H1 (cell line): ENCODE measurements at regions not wholly inside any gene's neighbourhood (a gene's known extent, or its start where the extent isn't known, plus 50 kb on each side); places are given as distances from the start of the nearest gene placed in this dataset.

ENCODE experiments used
- CTCF ChIA-PET: fragments of 300-600 bp; sonication (Branson Sonifier 250); formaldehyde crosslinking; loops from one replicate; lab custom pipeline; 2021; ENCODE audit not compliant: partially characterized antibody; lab: Charles Lee
- POLR2A ChIA-PET: fragments of 300-600 bp; sonication (Branson Sonifier 250); formaldehyde crosslinking; loops from one replicate; lab custom pipeline; 2021; ENCODE audit warnings: inconsistent platforms; ENCODE audit not compliant: partially characterized antibody; lab: Charles Lee
- DNase-seq, 2 experiments: peaks; one replicate each; pipeline versions ENCODE4 v3.0.0 to v3.0.0-alpha.2; 2010 to 2022; ENCODE audit warnings: low spot score in 2 of 2, low read depth in 1 of 2, mixed read lengths in 1 of 2
- FAIRE-seq: peaks from 2 replicates; lab custom pipeline; 2011; peaks lifted over from hg19 to GRCh38; lab: Jason Lieb, UNC
- H2AFZ ChIP-seq: 2 replicates; pipeline ENCODE4 v1.8.1; 2012; ENCODE audit warnings: low read length, inconsistent platforms
- H2AK5ac ChIP-seq: 2 replicates; pipeline ENCODE4 v1.6.1; 2013; ENCODE audit warnings: low read depth, low read length
- H2BK120ac ChIP-seq: replicated peaks from 2 replicates; pipeline ENCODE3; 2013; ENCODE audit warnings: low read depth, low read length, inconsistent platforms
- H2BK12ac ChIP-seq: 2 replicates; pipeline ENCODE4 v1.6.1; 2013; ENCODE audit warnings: low read depth, low read length
- H2BK15ac ChIP-seq: 2 replicates; pipeline ENCODE4 v1.6.1; 2013; ENCODE audit warnings: low read length
- H2BK20ac ChIP-seq: 2 replicates; pipeline ENCODE4 v1.6.1; 2013; ENCODE audit warnings: low read length
- H2BK5ac ChIP-seq: 2 replicates; pipeline ENCODE4 v1.6.1; 2013; ENCODE audit warnings: low read depth, low read length
- H3K14ac ChIP-seq: 2 replicates; pipeline ENCODE4 v1.6.1; 2013; ENCODE audit warnings: inconsistent platforms; ENCODE audit not compliant: insufficient read length
- H3K18ac ChIP-seq: 2 replicates; pipeline ENCODE4 v1.6.1; 2013; ENCODE audit warnings: low read length; ENCODE audit errors: extremely low read depth
- H3K23ac ChIP-seq: 2 replicates; pipeline ENCODE4 v1.6.1; 2013; ENCODE audit warnings: inconsistent platforms; ENCODE audit not compliant: insufficient read length
- H3K23me2 ChIP-seq: 2 replicates; pipeline ENCODE4 v1.6.1; 2013; ENCODE audit warnings: low read depth, low read length
- H3K27ac ChIP-seq: 2 replicates; pipeline ENCODE4 v1.6.1; 2011; ENCODE audit warnings: low read depth, low read length, inconsistent platforms
- H3K27me3 ChIP-seq, 4 experiments: replicated peaks in 1 of 4; 1 replicate in 1 of 4; 2 replicates in 3 of 4; pipeline versions ENCODE4 v1.6.1 to v1.8.1; 2011 to 2013; ENCODE audit warnings: low read length in 3 of 4, mild to moderate bottlenecking in 3 of 4, inconsistent platforms in 2 of 4, mixed read lengths in 2 of 4, moderate library complexity in 1 of 4; ENCODE audit not compliant: control insufficient read depth in 3 of 4, insufficient read depth in 3 of 4; ENCODE audit errors: extremely low read depth in 1 of 4
- H3K36me3 ChIP-seq, 4 experiments: 2 replicates each; pipeline versions ENCODE4 v1.6.1 to v1.8.1; 2011 to 2013; ENCODE audit warnings: mild to moderate bottlenecking in 4 of 4, low read length in 3 of 4, moderate library complexity in 2 of 4, control low read depth in 1 of 4, inconsistent platforms in 1 of 4; ENCODE audit not compliant: insufficient read depth in 4 of 4, control insufficient read depth in 2 of 4
- H3K4ac ChIP-seq: replicated peaks from 2 replicates; pipeline ENCODE3; 2013; ENCODE audit warnings: low read length, low read depth, mixed read lengths, inconsistent platforms; ENCODE audit not compliant: insufficient read length
- H3K4me1 ChIP-seq, 4 experiments: replicated peaks in 1 of 4; 1 replicate in 1 of 4; 2 replicates in 3 of 4; pipeline versions ENCODE4 v1.6.1 to v1.8.1; 2011 to 2013; ENCODE audit warnings: low read length in 3 of 4, inconsistent platforms in 2 of 4, mixed read lengths in 1 of 4; ENCODE audit not compliant: insufficient read depth in 4 of 4, control insufficient read depth in 3 of 4
- H3K4me2 ChIP-seq, 2 experiments: 2 replicates each; pipeline versions ENCODE4 v1.6.1 to v1.8.1; 2011 to 2013; ENCODE audit warnings: low read depth in 2 of 2, low read length in 2 of 2, control low read depth in 1 of 2, inconsistent platforms in 1 of 2, mild to moderate bottlenecking in 1 of 2; ENCODE audit not compliant: insufficient read depth in 1 of 2
- H3K4me3 ChIP-seq, 4 experiments: fragments of 200-600, 300-600 bp in 1 of 4; sonication (generic), shearing (Covaris generic), sonication (Bioruptor Twin) in 1 of 4; 2 replicates each; pipeline versions ENCODE4 v1.5.1 to v1.8.1; 2011 to 2016; ENCODE audit warnings: low read length in 4 of 4, low read depth in 3 of 4, control low read depth in 2 of 4, inconsistent platforms in 2 of 4, mild to moderate bottlenecking in 2 of 4, mixed read lengths in 1 of 4, moderate library complexity in 1 of 4; ENCODE audit not compliant: insufficient read depth in 2 of 4; ENCODE audit errors: extremely low read depth in 1 of 4
- H3K56ac ChIP-seq: replicated peaks from 2 replicates; pipeline ENCODE3; 2013; ENCODE audit warnings: low read depth, mild to moderate bottlenecking, mixed read lengths, low read length, inconsistent platforms; ENCODE audit not compliant: insufficient read length
- H3K79me1 ChIP-seq: 2 replicates; pipeline ENCODE4 v1.6.1; 2013; ENCODE audit warnings: low read depth, low read length, control low read depth
- H3K79me2 ChIP-seq, 2 experiments: 2 replicates each; pipeline versions ENCODE4 v1.6.1 to v1.8.1; 2012 to 2013; ENCODE audit warnings: low read length in 2 of 2, mild to moderate bottlenecking in 2 of 2, inconsistent platforms in 1 of 2; ENCODE audit not compliant: insufficient read depth in 2 of 2, control insufficient read depth in 1 of 2
- H3K9ac ChIP-seq, 4 experiments: replicated peaks in 1 of 4; 1 replicate in 1 of 4; 2 replicates in 3 of 4; pipeline versions ENCODE4 v1.6.1 to v1.8.1; 2011 to 2013; ENCODE audit warnings: low read depth in 3 of 4, low read length in 3 of 4, control low read depth in 2 of 4, mild to moderate bottlenecking in 2 of 4, moderate library complexity in 2 of 4, inconsistent platforms in 1 of 4; ENCODE audit errors: extremely low read depth in 1 of 4
- H3K9me3 ChIP-seq, 2 experiments: 2 replicates each; pipeline versions ENCODE4 v1.6.1 to v1.8.1; 2012 to 2013; ENCODE audit warnings: mild to moderate bottlenecking in 2 of 2, moderate library complexity in 2 of 2, control low read depth in 1 of 2, inconsistent platforms in 1 of 2, low read depth in 1 of 2, low read length in 1 of 2, mixed read lengths in 1 of 2; ENCODE audit not compliant: insufficient read depth in 2 of 2
- H4K20me1 ChIP-seq, 2 experiments: replicated peaks in 1 of 2; 2 replicates each; pipeline versions ENCODE3 to v1.8.1; 2011 to 2013; ENCODE audit warnings: inconsistent platforms in 2 of 2, low read length in 2 of 2, mild to moderate bottlenecking in 1 of 2; ENCODE audit not compliant: insufficient read depth in 2 of 2, control insufficient read depth in 1 of 2
- H4K5ac ChIP-seq: 2 replicates; pipeline ENCODE4 v1.6.1; 2013; ENCODE audit warnings: low read length, low read depth, mixed read lengths, inconsistent platforms; ENCODE audit not compliant: insufficient read length
- H4K8ac ChIP-seq: 2 replicates; pipeline ENCODE4 v1.8.0; 2013; ENCODE audit warnings: mild to moderate bottlenecking, moderate library complexity, low read length, inconsistent platforms; ENCODE audit not compliant: insufficient read depth; ENCODE audit errors: extremely low read depth
- H4K91ac ChIP-seq: replicated peaks from 2 replicates; pipeline ENCODE3; 2013; ENCODE audit warnings: low read length, mixed read lengths, inconsistent platforms; ENCODE audit not compliant: insufficient read length
- BACH1 ChIP-seq: IDR thresholded peaks from 2 replicates; pipeline ENCODE4 v1.6.1; 2012; ENCODE audit warnings: low read length, improper control_type of control experiment
- BRCA1 ChIP-seq: IDR thresholded peaks from 2 replicates; pipeline ENCODE4 v1.6.1; 2012; ENCODE audit warnings: low read depth, low read length, improper control_type of control experiment
- CBX5 ChIP-seq: fragments of 300-800, 300-1000 bp; sonication (generic); IDR thresholded peaks from 2 replicates; pipeline ENCODE4 v1.7.1; 2016; ENCODE audit warnings: antibody characterized with exemption, low read length, low read depth
- CTBP2 ChIP-seq: IDR thresholded peaks from 2 replicates; pipeline ENCODE4 v1.7.0; 2011; ENCODE audit warnings: borderline replicate concordance, mild to moderate bottlenecking, moderate library complexity, mixed read lengths, low read length; ENCODE audit not compliant: insufficient read depth, insufficient read length
- EP300 ChIP-seq, 2 experiments: IDR thresholded peaks; 1 replicate in 1 of 2; 2 replicates in 1 of 2; pipeline ENCODE4 v1.6.1; 2011 to 2012; ENCODE audit warnings: low read depth in 2 of 2, low read length in 2 of 2, mild to moderate bottlenecking in 2 of 2, borderline replicate concordance in 1 of 2, inconsistent platforms in 1 of 2, moderate library complexity in 1 of 2
- EZH2 ChIP-seq: fragments of 200-600 bp; sonication (generic); IDR thresholded peaks from 2 replicates; pipeline ENCODE4 v1.7.1; 2012; ENCODE audit warnings: low read depth, mild to moderate bottlenecking, moderate library complexity, low read length, inconsistent platforms; ENCODE audit not compliant: severe bottlenecking
- HDAC6 ChIP-seq: IDR thresholded peaks from one replicate; pipeline ENCODE4 v1.7.1; 2012; ENCODE audit warnings: low read depth, mild to moderate bottlenecking, inconsistent platforms, low read length, moderate library complexity
- JUND ChIP-seq: IDR thresholded peaks from 2 replicates; pipeline ENCODE4 v1.6.1; 2011; ENCODE audit warnings: mild to moderate bottlenecking, improper control_type of control experiment, low read length
- KDM5A ChIP-seq: fragments of 200-600 bp; IDR thresholded peaks from 2 replicates; pipeline ENCODE4 v1.7.1; 2012; ENCODE audit warnings: mild to moderate bottlenecking, low read length, inconsistent platforms, mixed read lengths
- RAD21 ChIP-seq, 2 experiments: IDR thresholded peaks in 1 of 2; conservative IDR thresholded peaks in 1 of 2; 2 replicates each; pipeline ENCODE4 v1.6.1; 2011; ENCODE audit warnings: low read depth in 2 of 2, low read length in 2 of 2, improper control_type of control experiment in 1 of 2, inconsistent platforms in 1 of 2, mild to moderate bottlenecking in 1 of 2, moderate library complexity in 1 of 2
- SIN3A ChIP-seq, 2 experiments: IDR thresholded peaks in 1 of 2; conservative IDR thresholded peaks in 1 of 2; 2 replicates each; pipeline ENCODE4 v1.6.1; 2011 to 2012; ENCODE audit warnings: low read length in 2 of 2, improper control_type of control experiment in 1 of 2, low read depth in 1 of 2, mild to moderate bottlenecking in 1 of 2
- SP1 ChIP-seq: IDR thresholded peaks from 2 replicates; pipeline ENCODE4 v1.6.1; 2011; ENCODE audit warnings: low read depth, low read length
- SP2 ChIP-seq: IDR thresholded peaks from 2 replicates; pipeline ENCODE4 v1.6.1; 2012; ENCODE audit warnings: mild to moderate bottlenecking, low read length, inconsistent platforms
- SUZ12 ChIP-seq: fragments of 200-600 bp; sonication (generic); IDR thresholded peaks from 2 replicates; pipeline ENCODE4 v1.6.1; 2012; ENCODE audit warnings: mild to moderate bottlenecking, inconsistent platforms, low read length, moderate library complexity, mixed read lengths
- WGBS, 2 experiments: shearing (Covaris generic) in 1 of 2; methylation state at CpG; one replicate each; pipeline versions ENCODE4 v1.1.6 to v1.1.7; 2013 to 2015; ENCODE audit warnings: low lambda C conversion rate in 2 of 2, mixed read lengths in 2 of 2, inconsistent platforms in 1 of 2, low coverage in 1 of 2, missing lambda C conversion rate in 1 of 2; ENCODE audit not compliant: insufficient replicate concordance in 2 of 2, insufficient coverage in 1 of 2, insufficient read length in 1 of 2; ENCODE audit errors: extremely low coverage in 1 of 2, missing lambda C conversion rate in 1 of 2; 5-methylcytosine and 5-hydroxymethylcytosine counted together
- TF ChIP-seq, protein P1 (sequence below): IDR thresholded peaks from 2 replicates; pipeline ENCODE4 v1.6.1; 2012; ENCODE audit warnings: inconsistent platforms

DNA sequence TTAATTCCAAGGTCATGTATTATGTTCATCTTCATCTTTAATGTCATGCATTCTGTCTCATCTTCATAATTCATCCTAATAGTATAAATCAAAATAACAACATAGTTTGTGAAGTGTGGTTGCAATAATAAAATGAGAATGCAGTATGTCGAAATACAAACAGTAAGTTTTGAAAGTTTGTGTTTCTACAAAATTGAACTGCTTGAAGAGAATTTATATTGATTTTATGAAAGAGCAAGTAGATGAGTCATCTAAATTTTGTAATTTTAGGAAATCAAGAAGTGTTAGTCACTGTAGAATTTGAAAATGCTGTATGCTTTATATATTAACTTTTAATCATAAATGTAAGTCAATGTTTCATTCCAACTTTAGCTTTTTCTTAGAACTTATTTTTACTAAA, 190.5 kb upstream of the PPP1R3A start:
- no peak overlapping the region for H2BK120ac ChIP-seq
- H4K20me1 ChIP-seq: no peaks in the 10 kb centered on the region
- FAIRE-seq (no peak), DNase-seq (no peak)
- H3K79me2 ChIP-seq: no peaks in the 10 kb centered on the region
- H4K8ac ChIP-seq: no peak overlapping the region
- H2BK12ac ChIP-seq: no peak overlapping the region
- no peak overlapping the region for H3K18ac ChIP-seq
- H3K27ac ChIP-seq: no peak overlapping the region
- H3K4me1 ChIP-seq: no peaks in the 10 kb centered on the region
- ChIA-PET CTCF (no interaction called here), POLR2A (no interaction called here)
- H4K5ac ChIP-seq: no peak overlapping the region
- no peak overlapping the region for H3K9ac ChIP-seq
- no peak overlapping the region for H3K4me2 ChIP-seq
- no peaks in the 10 kb centered on the region for H3K79me1 ChIP-seq
- no peak overlapping the region for H2AFZ ChIP-seq
- H2BK15ac ChIP-seq: no peak overlapping the region
- H4K91ac ChIP-seq: no peak overlapping the region
- no peak overlapping the region for H3K14ac ChIP-seq
- H2BK5ac ChIP-seq: no peak overlapping the region
- H3K9me3 ChIP-seq: no peaks in the 10 kb centered on the region
- H2AK5ac ChIP-seq: no peak overlapping the region
- WGBS, 2 experiments: 90% methylated on average over 1 of the region's 1 CpG; no CpG with 5 or more reads in 1 of the 2 experiments
- H3K4ac ChIP-seq: no peak overlapping the region
- no peak overlapping the region for H3K23ac ChIP-seq
- no peak overlapping the region for H2BK20ac ChIP-seq
- no peak overlapping the region for H3K4me3 ChIP-seq
- H3K27me3 ChIP-seq: no peaks in the 10 kb centered on the region
- H3K36me3 ChIP-seq: no peaks in the 10 kb centered on the region
- no peaks in the 10 kb centered on the region for H3K23me2 ChIP-seq
- no peak overlapping the region for H3K56ac ChIP-seq
- TF ChIP-seq SIN3A (conservative IDR thresholded peaks at IDR 0.05 in 1 of 2, IDR thresholded peaks at IDR 0.05 in 1 of 2; ENCODE audit: low read depth in 1 of 2, low read length in 2 of 2) (no peak), BRCA1 (no peak), SP1 (no peak), EP300 (IDR thresholded peaks at IDR 0.05; ENCODE audit: borderline replicate concordance in 1 of 2, low read depth in 2 of 2, low read length in 2 of 2) (no peak), KDM5A (no peak), SP2 (no peak), JUND (no peak), CBX5 (no peak), BACH1 (no peak), RAD21 (IDR thresholded peaks at IDR 0.05 in 1 of 2, conservative IDR thresholded peaks at IDR 0.05 in 1 of 2; ENCODE audit: low read depth in 2 of 2, low read length in 2 of 2) (no peak), SUZ12 (no peak), EZH2 (no peak), CTBP2 (no peak), HDAC6 (no peak)
- TF ChIP-seq, protein P1, sequence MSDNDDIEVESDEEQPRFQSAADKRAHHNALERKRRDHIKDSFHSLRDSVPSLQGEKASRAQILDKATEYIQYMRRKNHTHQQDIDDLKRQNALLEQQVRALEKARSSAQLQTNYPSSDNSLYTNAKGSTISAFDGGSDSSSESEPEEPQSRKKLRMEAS: no peak
